Activated CD4-positive, alpha-beta T cell treated with anti-CD3 and anti-CD28 coated beads, Interleukin-2, amount 50 U/mL, for 1 hour (primary cell): ENCODE measurements at regions not wholly inside any gene's neighbourhood (a gene's known extent, or its start where the extent isn't known, plus 50 kb on each side); places are given as distances from the start of the nearest gene placed in this dataset.
"Not testable (repeated sequence)": the region's sequence is repeated elsewhere in the genome, so short reads cannot be mapped to it uniquely, and the experiment has no call there.

Experiments used
- DNase-seq: peaks from one replicate; pipeline ENCODE4 v3.0.0-alpha.2; 2020

GRCh38 chr7:25456467-25457171 lies 228.3 kb upstream of the NPVF start:
- no peak for DNase-seq

- DNase-seq, result no peak
Measured at GRCh38 chr7:25459057-25459456, 230.8 kb upstream of the NPVF start.

GRCh38 chr7:25460433-25460832 lies 232.1 kb upstream of the NPVF start:
- no peak for DNase-seq

- DNase-seq, result no peak
Measured at GRCh38 chr7:25469669-25470068, 241.4 kb upstream of the NPVF start.

- no peak for DNase-seq
Measured at GRCh38 chr7:25476863-25477499, 248.7 kb upstream of the NPVF start.

- not testable (repeated sequence) for DNase-seq
Measured at GRCh38 chr7:25478221-25478620, 249.9 kb upstream of the NPVF start.

GRCh38 chr7:25478925-25479324 lies 250.6 kb upstream of the NPVF start:
- no peak for DNase-seq

GRCh38 chr7:25481891-25482290 lies 253.6 kb upstream of the NPVF start:
- no peak for DNase-seq

GRCh38 chr7:25482631-25483030 lies 254.3 kb upstream of the NPVF start:
- DNase-seq, result no peak

- DNase-seq, result no peak
Measured at GRCh38 chr7:25485026-25485425, 256.7 kb upstream of the NPVF start.

- DNase-seq, result no peak
Measured at GRCh38 chr7:25486656-25487055, 258.4 kb upstream of the NPVF start.

GRCh38 chr7:25493805-25494366 lies 265.6 kb upstream of the NPVF start:
- DNase-seq, result no peak

- DNase-seq, result no peak
Measured at GRCh38 chr7:25494896-25495295, 266.6 kb upstream of the NPVF start.

- no peak for DNase-seq
Measured at GRCh38 chr7:25495342-25496250, 267.3 kb upstream of the NPVF start.

GRCh38 chr7:25496476-25497368 lies 268.4 kb upstream of the NPVF start:
- no peak for DNase-seq

- no peak for DNase-seq
Measured at GRCh38 chr7:25500393-25500921, 272.2 kb upstream of the NPVF start.

GRCh38 chr7:25503306-25503705 lies 275.0 kb upstream of the NPVF start:
- no peak for DNase-seq

GRCh38 chr7:25512061-25512687 lies 283.9 kb upstream of the NPVF start:
- DNase-seq, result no peak

GRCh38 chr7:25515633-25516275 lies 287.5 kb upstream of the NPVF start:
- no peak for DNase-seq

- no peak for DNase-seq
Measured at GRCh38 chr7:25517906-25518305, 289.6 kb upstream of the NPVF start.

- DNase-seq, result no peak
Measured at GRCh38 chr7:25520017-25520416, 291.7 kb upstream of the NPVF start.
